Activated naive CD4-positive, alpha-beta T cell treated with anti-CD3 and anti-CD28 coated beads, Interleukin-2, amount 50 U/mL, for 24 hours (primary cell): ENCODE measurements at regions not wholly inside any gene's neighbourhood (a gene's known extent, or its start where the extent isn't known, plus 50 kb on each side); places are given as distances from the start of the nearest gene placed in this dataset.

Source experiments
- H3K27ac Mint-ChIP-seq: one replicate; pipeline ENCODE4 v1.8.0; 2021; ENCODE audit warnings: mild to moderate bottlenecking, mixed read lengths
- H3K27me3 Mint-ChIP-seq: one replicate; pipeline ENCODE4 v1.8.0; 2021; ENCODE audit warnings: mixed read lengths
- H3K36me3 Mint-ChIP-seq: one replicate; pipeline ENCODE4 v1.8.0; 2021; ENCODE audit warnings: mixed read lengths
- H3K4me1 Mint-ChIP-seq: one replicate; pipeline ENCODE4 v1.8.0; 2021; ENCODE audit warnings: mixed read lengths
- H3K4me3 Mint-ChIP-seq: one replicate; pipeline ENCODE4 v1.8.0; 2021; ENCODE audit warnings: mild to moderate bottlenecking, mixed read lengths
- H3K9me3 Mint-ChIP-seq: one replicate; pipeline ENCODE4 v1.8.0; 2021; ENCODE audit warnings: mixed read lengths

DNA sequence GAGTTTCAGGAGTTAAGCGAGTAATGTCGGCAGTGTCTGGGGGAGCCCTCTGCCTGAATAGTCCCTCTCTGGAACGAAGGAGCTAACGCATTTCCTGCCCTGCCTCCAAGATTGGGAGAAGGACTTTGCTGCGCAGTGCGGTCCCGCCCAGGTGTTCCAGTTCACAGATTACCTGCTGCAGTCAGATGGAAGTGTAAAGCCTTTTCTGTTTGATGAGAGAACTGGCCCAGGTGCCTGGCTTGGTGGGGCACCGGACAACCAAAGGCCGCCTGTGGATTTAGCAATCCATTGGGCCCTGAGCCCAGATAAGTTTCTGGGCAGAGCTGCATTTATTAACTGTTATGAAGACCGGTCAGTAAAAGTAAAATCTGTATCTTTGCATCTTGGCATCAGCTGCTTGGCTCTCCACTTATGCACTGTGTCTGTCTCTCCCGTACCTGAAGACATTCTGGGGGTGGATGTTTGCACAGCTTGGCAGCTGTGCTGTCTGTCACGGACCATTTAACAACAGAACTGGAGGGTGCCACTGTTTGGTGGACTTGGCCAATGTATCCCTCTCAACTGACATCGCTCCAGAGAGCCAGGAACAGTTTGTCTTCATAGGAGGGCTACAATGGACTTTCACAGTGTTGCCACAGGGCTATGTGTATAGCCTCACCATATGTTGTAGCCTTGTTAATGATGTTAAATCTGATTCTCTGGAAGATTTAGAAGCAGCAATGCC, 654.7 kb upstream of the ZWINT start:
- H3K36me3 Mint-ChIP-seq, result no peaks in the 10 kb centered on the region
- H3K27me3 Mint-ChIP-seq, result no peaks in the 10 kb centered on the region
- no peaks in the 10 kb centered on the region for H3K9me3 Mint-ChIP-seq
- no peak overlapping the region for H3K27ac Mint-ChIP-seq
- no peaks in the 10 kb centered on the region for H3K4me1 Mint-ChIP-seq
- H3K4me3 Mint-ChIP-seq, result no peak overlapping the region

DNA sequence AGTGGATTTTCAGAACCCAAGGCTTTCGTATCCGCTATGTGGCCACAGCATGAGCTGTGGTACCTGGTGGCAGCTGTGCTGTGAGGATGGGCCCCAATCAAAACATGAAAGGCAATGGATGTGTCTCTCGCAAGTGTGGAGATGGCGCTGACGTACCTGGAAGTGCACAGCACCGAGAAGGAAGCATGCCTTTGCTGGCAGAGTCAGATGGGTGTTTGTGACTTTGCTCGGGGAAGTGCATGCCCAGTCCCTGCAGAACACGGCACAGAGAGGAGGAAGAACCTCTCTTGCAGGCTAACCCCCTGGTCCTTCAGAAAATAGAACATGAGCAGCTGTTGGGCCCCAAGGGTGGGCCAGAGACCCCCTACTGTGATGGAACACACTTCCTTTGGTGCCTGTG, 654.1 kb upstream of the ZWINT start:
- Mint-ChIP-seq H3K36me3 (no peaks in the 10 kb centered on the region), H3K4me1 (no peaks in the 10 kb centered on the region), H3K27me3 (no peaks in the 10 kb centered on the region), H3K9me3 (no peaks in the 10 kb centered on the region), H3K4me3 (no peak overlapping the region), H3K27ac (no peak overlapping the region)

DNA sequence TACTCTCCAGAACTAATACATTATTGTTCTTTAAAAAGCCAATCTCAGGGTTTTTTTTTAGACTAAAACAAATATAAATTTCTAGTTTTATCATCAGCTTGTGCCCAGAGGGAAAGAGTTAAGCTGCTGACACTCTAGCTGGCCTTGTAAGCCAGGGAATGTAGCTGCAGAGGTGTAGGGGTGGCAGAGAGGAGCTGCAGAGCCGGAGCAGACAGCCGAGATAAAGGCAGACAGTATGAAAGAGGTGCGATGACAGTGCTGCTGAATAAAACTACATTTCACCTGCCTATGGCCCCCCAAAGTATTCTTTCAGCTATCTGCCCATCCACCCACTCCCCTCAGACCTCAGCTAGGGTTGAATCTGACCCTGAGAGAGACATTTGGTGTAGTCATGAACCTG, 653.7 kb upstream of the ZWINT start:
- H3K27me3 Mint-ChIP-seq, result no peaks in the 10 kb centered on the region
- no peaks in the 10 kb centered on the region for H3K36me3 Mint-ChIP-seq
- no peaks in the 10 kb centered on the region for H3K4me1 Mint-ChIP-seq
- no peaks in the 10 kb centered on the region for H3K9me3 Mint-ChIP-seq
- H3K27ac Mint-ChIP-seq, result no peak overlapping the region
- no peak overlapping the region for H3K4me3 Mint-ChIP-seq

DNA sequence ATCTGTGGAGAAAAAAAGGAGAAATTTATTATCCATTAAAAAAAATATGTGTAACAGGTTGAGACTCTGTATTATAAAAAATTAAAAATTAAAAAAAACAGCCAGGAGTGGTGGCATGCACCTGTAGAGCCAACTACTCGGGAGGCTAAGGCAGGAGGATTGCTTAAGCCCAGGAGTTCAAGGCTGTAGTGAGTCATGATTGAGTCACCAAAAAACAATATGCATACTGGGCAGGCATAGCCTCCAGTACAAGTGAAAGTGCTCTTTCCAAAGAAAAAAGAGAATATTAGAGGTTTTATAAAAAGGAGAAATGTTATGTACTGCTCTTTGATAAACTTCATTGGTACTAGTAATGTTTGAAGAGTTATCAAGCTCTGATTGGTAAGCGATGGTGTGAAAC, 647.1 kb upstream of the ZWINT start:
- Mint-ChIP-seq H3K9me3 (peaks cover 10% of the 10 kb centered on the region), H3K27ac (no peak overlapping the region), H3K4me3 (no peak overlapping the region), H3K36me3 (no peaks in the 10 kb centered on the region), H3K27me3 (no peaks in the 10 kb centered on the region), H3K4me1 (no peaks in the 10 kb centered on the region)

DNA sequence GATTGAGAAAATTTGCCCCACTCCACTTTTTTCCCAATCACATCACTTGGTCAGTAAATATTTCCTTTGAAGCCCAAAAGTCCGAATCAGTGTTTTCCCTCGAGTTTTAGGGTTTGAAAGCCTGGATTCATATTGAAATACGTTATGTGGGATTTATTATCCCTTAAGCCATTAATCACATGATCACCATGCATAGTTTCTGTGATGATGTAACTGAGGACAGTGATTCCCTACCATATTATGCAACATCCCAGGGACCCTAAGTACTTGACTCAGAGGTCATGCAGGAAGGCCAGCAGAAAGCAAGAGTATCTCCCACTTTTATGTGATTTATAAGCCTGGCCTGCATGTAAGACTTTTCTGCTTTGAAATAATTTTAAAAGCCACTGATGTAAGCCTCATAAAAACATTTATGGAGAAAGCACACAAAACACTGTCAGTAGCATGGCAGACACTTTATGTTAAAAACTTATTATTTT, 630.6 kb upstream of the ZWINT start:
- Mint-ChIP-seq H3K9me3 (peaks cover 10% of the 10 kb centered on the region), H3K27ac (no peak overlapping the region), H3K4me3 (no peak overlapping the region), H3K27me3 (no peaks in the 10 kb centered on the region), H3K4me1 (no peaks in the 10 kb centered on the region), H3K36me3 (no peaks in the 10 kb centered on the region)

DNA sequence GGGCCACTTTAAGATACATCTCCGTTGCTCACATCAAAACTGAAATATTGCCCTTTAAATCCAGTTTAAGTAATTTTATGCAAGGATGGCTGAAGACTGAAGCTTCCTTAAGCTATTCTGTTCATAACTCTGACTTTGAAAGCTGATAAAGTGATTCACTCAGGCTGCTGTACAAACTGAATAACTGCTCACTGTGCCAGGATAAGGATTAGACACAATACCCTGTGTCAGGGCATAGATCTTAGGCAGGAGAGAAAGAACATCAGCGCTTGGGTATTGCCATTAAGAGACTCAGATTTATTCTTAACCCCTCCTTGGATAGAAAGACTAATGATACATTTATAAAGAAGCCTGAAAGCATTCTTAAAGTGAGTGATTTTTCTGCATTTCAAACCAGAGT, 614.5 kb upstream of the ZWINT start:
- Mint-ChIP-seq H3K36me3 (no peaks in the 10 kb centered on the region), H3K4me1 (no peaks in the 10 kb centered on the region), H3K9me3 (peaks cover 10% of the 10 kb centered on the region), H3K27ac (no peak overlapping the region), H3K27me3 (no peaks in the 10 kb centered on the region), H3K4me3 (no peak overlapping the region)

DNA sequence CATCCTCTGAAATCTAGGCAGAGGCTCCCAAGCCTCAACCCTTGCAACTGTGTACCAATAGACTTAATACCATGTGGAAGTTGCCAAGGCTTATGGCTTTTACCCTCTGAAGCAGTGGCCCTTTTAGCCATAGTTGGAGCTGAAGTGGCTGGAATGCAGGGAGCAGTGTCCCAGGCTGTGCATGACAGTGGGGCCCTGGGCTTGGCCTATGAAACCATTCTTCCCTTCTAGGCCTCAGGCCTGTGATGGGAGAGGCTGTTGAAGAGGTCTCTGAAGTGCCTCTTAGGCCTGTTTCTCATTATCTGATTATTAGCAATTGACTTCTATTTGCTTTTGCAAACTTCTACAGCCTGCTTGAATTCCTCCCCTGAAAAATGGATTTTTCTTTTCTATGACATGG, 612.7 kb upstream of the ZWINT start:
- Mint-ChIP-seq H3K36me3 (no peaks in the 10 kb centered on the region), H3K27ac (no peak overlapping the region), H3K27me3 (no peaks in the 10 kb centered on the region), H3K4me1 (no peaks in the 10 kb centered on the region), H3K9me3 (peaks cover 9% of the 10 kb centered on the region), H3K4me3 (no peak overlapping the region)

DNA sequence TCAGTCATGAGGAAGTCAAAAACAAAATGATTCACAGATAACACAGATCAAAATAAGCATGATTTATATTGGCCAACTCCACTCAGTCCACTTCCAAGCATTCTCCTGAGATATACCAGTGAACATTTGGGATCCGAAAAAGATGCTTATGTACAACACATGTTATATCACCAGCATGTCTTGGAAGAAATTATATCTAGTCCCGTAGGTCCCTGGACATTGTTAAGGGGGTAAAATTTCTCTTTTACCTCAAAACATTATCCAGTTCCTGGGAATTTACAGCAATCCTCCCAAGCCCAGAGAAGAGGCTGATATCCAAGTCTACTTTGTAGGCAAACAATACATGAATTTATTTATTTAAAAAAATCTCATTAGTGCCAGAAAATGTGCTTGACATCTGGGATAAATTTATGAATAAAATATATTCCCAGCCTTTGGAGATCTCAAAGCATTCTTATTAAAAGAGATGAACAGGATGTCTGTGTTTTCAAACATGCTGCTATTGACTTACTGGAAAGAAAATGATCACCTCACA, 582.2 kb upstream of the ZWINT start:
- no peaks in the 10 kb centered on the region for H3K27me3 Mint-ChIP-seq
- H3K9me3 Mint-ChIP-seq, result peaks cover 5% of the 10 kb centered on the region
- no peak overlapping the region for H3K4me3 Mint-ChIP-seq
- no peaks in the 10 kb centered on the region for H3K4me1 Mint-ChIP-seq
- no peak overlapping the region for H3K27ac Mint-ChIP-seq
- no peaks in the 10 kb centered on the region for H3K36me3 Mint-ChIP-seq

DNA sequence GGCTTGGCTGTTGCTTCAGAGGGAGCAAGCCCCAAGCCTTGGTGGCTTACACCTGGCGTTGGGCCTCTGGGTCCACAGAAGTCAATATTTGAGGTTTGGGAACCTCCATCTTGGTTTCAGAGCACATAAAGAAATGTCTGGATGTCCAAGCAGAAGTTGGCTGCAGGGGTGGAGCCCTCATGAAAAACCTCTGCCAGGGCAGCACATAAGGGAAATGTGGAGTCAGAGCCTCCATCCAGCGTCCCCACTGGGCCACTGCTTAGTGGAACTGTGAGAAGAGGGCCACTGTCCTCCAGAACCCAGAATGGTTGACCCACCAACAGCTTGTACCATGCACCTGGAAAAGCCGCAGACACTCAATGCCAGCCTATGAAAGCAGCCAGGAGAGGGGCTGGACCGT, 573.5 kb upstream of the ZWINT start:
- Mint-ChIP-seq H3K4me3 (no peak overlapping the region), H3K9me3 (no peaks in the 10 kb centered on the region), H3K27ac (no peak overlapping the region), H3K27me3 (no peaks in the 10 kb centered on the region), H3K4me1 (no peaks in the 10 kb centered on the region), H3K36me3 (no peaks in the 10 kb centered on the region)

DNA sequence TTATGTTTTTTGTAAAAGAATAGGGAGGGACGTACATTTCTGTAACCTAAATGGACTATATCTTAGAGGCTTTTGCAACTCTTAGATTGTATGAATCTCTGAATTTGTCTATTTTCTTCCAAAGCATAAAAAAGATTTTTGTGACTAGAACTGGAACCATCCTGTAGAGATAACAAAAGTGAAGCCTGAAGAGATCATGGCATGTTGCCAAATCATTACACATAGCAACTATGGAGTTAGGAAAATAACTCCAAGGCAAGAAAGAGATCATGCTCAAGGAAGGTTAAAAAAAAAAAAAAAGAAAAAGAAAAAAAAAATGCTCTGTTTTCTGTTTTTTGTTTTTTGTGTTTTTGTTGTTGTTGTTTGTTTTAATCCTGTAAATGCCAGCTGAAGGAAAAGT, 567.7 kb upstream of the ZWINT start:
- no peak overlapping the region for H3K27ac Mint-ChIP-seq
- no peaks in the 10 kb centered on the region for H3K36me3 Mint-ChIP-seq
- H3K4me3 Mint-ChIP-seq, result no peak overlapping the region
- H3K27me3 Mint-ChIP-seq, result no peaks in the 10 kb centered on the region
- no peaks in the 10 kb centered on the region for H3K4me1 Mint-ChIP-seq
- H3K9me3 Mint-ChIP-seq, result peaks cover 13% of the 10 kb centered on the region

DNA sequence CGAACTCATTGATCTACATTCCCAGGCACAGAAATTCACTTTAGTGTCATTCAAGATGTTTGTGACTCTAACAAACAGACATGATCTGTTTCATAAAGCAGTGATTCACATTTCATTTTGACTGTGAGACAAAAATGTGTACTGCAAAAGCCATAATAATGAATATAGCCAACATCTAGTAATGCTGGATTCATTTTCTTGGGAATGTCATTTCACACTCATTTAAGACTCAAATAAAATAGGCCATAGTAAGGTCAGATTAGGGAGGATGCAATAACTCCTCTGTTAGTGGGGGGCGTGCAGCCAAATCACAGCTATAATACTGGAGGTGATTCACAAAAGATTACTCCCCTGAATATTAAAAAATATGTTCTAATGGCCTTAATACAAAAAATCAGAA, 566.6 kb upstream of the ZWINT start:
- H3K9me3 Mint-ChIP-seq, result peaks cover 16% of the 10 kb centered on the region
- no peaks in the 10 kb centered on the region for H3K4me1 Mint-ChIP-seq
- no peak overlapping the region for H3K27ac Mint-ChIP-seq
- H3K36me3 Mint-ChIP-seq, result no peaks in the 10 kb centered on the region
- H3K4me3 Mint-ChIP-seq, result no peak overlapping the region
- H3K27me3 Mint-ChIP-seq, result no peaks in the 10 kb centered on the region

DNA sequence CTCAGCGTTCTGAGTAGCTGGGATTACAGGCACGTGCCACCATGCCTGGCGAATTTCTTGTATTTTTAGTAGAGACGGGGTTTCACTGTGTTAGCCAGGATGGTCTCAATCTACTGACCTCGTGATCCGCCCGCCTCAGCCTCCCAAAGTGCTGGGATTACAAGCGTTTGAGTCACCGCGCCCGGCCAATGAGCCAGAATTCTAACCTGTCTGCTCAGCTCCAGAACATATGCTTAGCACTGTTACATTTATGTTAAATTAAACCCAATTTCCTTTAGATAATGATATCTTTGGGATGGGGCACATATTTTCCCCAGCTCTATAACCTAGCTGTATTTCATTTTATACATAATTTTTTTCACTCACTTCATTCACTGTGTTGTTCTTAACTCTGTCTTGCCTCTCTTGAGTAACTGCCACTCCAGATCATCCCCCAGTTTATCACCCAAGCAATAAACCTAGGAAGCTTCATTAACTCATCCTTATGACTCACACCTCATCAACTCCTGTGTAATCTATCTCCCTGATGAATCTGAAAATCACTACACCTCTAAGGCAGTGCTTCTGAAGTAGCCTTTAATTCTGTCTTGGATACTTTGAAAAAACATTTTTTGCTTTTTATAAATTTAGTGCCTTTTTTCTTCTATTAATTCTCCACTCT, 559.7 kb upstream of the ZWINT start:
- H3K27me3 Mint-ChIP-seq, result no peaks in the 10 kb centered on the region
- H3K36me3 Mint-ChIP-seq, result no peaks in the 10 kb centered on the region
- peaks cover 37% of the 10 kb centered on the region for H3K9me3 Mint-ChIP-seq
- H3K4me3 Mint-ChIP-seq, result no peak overlapping the region
- H3K27ac Mint-ChIP-seq, result no peak overlapping the region
- no peaks in the 10 kb centered on the region for H3K4me1 Mint-ChIP-seq

DNA sequence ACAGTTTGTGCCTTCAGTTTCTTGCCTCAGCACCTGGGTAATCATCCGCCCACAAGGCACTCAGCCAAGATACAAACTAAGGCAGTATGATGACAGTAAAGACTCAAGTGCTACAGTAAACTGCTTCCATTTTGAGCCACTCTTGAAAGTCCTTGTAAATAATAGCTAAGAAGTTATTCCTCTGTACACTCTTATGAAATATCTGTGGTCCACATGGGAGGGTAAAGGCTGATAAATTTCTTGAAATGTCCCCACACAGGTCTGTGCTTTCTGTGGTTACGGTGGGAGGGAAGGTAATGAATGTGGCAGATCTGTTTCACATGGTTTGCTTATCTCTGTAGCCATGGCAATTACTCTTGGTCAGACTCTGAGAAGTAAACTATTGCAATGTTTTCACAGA, 551.0 kb upstream of the ZWINT start:
- Mint-ChIP-seq H3K4me3 (no peak overlapping the region), H3K36me3 (no peaks in the 10 kb centered on the region), H3K9me3 (peaks cover 17% of the 10 kb centered on the region), H3K27me3 (no peaks in the 10 kb centered on the region), H3K27ac (no peak overlapping the region), H3K4me1 (no peaks in the 10 kb centered on the region)

DNA sequence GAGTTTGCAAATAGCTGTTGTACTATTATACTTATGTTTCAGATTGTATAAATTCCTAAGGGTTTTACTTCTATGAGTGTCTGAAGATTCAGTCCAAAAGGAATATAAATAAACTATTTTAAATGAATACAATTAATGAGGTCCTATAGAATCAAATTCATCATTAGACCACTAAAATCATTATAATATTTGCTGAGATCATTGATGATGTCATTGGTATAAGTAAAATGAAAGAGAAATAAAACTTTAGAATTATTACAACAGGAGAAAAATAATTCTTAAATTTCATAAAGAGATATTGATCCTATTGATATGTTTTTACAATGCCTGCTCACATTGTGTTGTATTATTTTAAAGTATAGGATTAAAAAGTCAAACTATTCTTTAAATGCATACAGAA, 544.0 kb upstream of the ZWINT start:
- no peak overlapping the region for H3K4me3 Mint-ChIP-seq
- no peaks in the 10 kb centered on the region for H3K9me3 Mint-ChIP-seq
- no peak overlapping the region for H3K27ac Mint-ChIP-seq
- H3K4me1 Mint-ChIP-seq, result no peaks in the 10 kb centered on the region
- no peaks in the 10 kb centered on the region for H3K36me3 Mint-ChIP-seq
- no peaks in the 10 kb centered on the region for H3K27me3 Mint-ChIP-seq

DNA sequence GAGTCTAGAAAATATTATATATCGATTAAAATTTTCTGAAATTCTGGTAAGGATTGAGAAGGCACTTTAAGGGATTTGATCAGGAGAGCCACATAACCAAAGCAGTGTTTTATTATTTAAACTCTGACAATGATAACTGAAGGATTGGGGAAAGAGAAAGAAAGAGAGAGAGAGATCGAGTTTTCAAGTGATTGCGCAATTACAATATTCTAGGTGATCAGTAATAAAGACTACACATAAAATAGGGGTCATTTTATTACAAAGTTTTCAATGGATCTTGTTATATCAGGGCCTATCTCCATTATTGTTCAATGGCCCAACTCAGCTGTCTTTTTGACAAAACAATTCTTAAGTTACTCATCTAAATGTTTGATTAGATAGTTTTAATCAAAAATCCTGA, 541.5 kb upstream of the ZWINT start:
- Mint-ChIP-seq H3K4me3 (no peak overlapping the region), H3K27ac (no peak overlapping the region), H3K36me3 (no peaks in the 10 kb centered on the region), H3K9me3 (no peaks in the 10 kb centered on the region), H3K4me1 (no peaks in the 10 kb centered on the region), H3K27me3 (no peaks in the 10 kb centered on the region)

DNA sequence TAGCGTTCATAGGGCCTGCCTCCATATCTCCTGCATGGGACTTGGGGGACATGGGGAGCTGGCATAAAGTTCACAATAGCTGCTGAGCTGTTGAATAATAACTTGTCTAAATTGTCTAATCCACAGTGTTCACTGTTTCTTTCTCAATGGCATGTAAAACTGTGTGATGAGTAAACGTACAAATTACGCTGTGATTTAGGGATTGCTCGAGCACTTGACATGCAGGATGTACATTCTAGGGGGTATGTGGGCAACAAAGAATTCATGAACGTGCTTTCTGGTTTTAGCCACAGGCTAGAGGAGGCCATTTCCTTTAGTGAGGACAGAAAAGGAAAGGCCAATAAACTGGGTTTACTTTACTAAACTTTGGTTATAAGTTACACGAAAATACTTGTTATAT, 534.2 kb upstream of the ZWINT start:
- Mint-ChIP-seq H3K27ac (no peak overlapping the region), H3K9me3 (no peaks in the 10 kb centered on the region), H3K4me1 (no peaks in the 10 kb centered on the region), H3K36me3 (no peaks in the 10 kb centered on the region), H3K4me3 (no peak overlapping the region), H3K27me3 (no peaks in the 10 kb centered on the region)
